Eye (tissue), 1 donor: ENCODE measurements at regions not wholly inside any gene's neighbourhood (a gene's known extent, or its start where the extent isn't known, plus 50 kb on each side); places are given as distances from the start of the nearest gene placed in this dataset.

ENCODE experiments used
- DNase-seq: peaks from one replicate; pipeline ENCODE4 v3.0.0-alpha.2; 2015

GRCh38 chr22:46067159-46068111 lies 82.9 kb upstream of the PPARA start:
- no peak for DNase-seq

- DNase-seq = no peak
Measured at GRCh38 chr22:46068181-46068592, 82.1 kb upstream of the PPARA start.

DNA sequence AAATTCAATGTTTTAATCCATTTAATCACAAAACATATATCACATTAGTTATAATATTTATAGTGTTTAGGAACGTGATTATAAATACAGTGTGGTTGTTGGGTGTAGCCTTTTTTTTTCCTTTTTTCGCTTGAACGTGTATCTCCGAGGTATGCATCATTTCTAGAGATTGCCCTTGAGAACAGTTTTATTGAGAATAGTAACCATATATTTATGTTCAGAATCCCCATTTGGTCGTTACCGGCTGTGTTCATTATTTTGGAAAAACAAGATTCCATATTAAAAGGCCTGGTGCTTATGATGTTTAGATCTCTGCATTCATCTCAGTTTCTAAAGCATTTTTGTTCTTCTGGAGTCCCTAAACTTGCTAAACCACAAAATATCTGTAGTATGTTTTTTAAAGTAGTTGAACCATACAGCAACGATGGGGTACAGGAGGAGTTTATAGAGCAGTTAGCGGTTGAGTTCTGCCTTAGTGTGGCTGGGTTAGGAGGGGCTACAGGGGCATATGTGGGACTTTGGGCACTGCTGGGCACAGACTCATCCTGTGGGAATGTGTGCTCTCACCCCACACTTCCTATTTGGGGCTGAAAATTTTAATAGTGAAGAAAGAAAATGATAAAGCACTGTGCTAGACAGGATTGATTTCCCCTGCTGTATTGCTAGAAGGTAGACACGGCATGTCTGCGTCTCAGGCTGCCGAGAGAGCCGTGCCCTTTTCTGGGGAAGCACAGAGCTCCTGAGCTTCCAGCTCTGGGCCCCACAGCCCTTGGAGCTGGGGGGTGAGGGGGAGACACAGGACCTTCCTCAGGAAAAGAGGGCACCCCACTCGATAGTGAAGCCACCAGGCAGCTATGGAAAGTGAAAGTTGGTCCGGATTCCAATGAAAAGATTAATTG lies 81.5 kb upstream of the PPARA start:
- DNase-seq = peak; percentile 28

DNA sequence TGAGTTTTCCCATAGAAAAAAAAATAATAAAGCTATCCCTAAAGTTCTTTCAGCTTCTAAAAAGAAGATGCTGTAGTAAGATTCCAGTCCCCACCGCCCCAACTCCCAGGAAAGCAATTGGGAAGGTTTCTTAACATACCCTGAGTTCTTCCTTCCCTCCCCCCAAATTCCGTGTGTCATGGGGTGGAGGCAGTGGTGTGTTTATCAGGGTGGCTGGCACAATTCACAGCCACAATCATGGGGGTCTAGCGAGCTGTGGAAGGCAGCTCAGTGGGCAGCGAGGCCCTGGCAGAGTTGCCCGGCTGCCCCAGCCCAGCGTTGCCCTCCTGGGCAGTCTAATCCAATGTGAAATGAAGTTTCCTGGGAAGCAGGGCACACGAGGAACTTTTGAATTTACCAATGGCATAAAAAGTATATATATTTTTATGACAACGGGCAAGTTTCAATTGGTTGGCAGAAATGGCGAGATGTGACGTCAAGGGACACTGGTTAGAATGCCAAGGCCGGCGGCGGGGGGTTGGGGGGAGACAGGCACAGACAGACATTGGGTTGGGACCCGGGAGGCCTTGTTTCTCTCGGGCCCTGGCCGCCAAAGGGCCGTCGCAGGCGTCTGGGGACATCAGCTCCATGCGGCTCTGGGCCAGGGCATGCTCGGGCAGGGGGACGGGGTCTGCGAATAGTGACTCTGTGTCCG lies 80.7 kb upstream of the PPARA start:
- DNase-seq = peak; percentile 47

GRCh38 chr22:46070215-46070802 lies 80.0 kb upstream of the PPARA start:
- peak; percentile 67 for DNase-seq

DNA sequence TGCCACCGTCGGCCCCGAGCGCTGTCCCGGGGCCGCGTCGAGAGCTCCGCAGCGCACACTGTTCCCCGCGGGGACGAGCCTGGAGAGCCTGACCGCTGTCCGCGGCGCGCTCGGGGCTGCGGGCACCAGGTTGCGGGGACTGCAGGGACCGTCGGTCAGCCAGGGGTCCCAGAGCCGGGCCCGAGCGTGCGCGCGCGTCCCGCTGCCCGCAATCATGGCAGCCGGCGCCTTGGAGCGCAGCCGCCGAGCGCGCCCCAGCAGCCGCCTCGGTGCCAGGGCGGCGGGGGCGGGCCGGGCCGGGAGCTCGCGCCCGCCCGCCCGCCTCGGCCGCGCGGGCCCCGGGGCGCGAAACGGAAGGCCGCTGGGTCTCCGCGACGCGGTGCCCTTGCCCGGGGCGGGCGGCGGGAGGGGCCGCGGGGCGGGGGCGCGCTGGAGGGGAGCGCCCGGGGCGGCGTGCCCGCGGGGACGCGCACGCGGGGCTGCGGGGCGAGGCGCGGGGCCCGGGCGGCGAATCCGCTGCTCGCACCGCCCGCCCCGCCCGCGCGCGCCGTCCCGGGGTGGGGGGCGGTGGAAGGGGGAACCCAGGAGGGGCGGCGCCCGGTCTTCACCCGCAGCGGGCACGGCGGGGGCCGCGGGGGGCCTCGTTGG lies 79.4 kb upstream of the PPARA start:
- no peak for DNase-seq

GRCh38 chr22:46071451-46072109 lies 78.7 kb upstream of the PPARA start:
- peak; percentile 87 for DNase-seq

- DNase-seq = peak; percentile 56
Measured at GRCh38 chr22:46072110-46072881, 78.0 kb upstream of the PPARA start.

- DNase-seq = no peak
Measured at GRCh38 chr22:46072981-46073682, 77.2 kb upstream of the PPARA start.

GRCh38 chr22:46073683-46074504 lies 76.4 kb upstream of the PPARA start:
- DNase-seq = no peak

DNA sequence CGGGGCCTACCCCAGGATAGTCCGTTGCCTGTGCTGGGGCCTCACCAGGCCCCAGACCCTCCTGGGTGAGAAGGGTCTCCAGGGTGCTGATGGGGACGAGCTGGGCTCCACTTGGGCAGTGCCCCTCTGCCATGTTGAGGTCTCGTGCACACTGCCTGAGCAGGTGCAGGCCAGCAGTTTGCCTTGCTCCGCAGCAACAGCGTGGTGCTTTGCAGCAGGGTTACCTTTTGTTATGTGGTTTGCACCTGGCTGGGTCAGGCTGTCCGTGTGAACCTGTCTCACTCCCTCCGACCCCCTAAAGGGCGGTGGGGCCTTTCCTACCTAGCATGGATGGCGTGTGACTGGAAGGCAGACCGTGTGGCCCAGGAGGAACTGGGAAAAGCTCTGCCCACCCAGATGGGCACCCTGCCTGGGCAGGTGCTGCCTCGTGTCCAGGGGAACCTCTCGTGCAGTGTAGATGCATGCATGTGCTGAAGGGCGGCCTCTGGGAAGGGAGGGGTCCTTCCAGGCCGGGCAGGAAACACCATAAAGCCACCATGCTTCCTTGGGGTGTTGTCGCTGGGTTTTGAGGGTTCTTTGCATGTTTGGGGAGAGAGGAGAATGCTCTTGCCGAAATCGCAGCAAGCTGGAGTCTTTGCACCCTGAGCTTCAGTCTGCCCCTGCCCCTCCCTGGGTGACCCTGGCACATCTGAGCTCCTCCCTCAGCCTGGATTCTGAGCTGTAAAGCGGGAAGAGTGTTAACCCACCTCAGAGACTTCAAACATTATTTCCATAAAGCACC lies 75.4 kb upstream of the PPARA start:
- no peak for DNase-seq

DNA sequence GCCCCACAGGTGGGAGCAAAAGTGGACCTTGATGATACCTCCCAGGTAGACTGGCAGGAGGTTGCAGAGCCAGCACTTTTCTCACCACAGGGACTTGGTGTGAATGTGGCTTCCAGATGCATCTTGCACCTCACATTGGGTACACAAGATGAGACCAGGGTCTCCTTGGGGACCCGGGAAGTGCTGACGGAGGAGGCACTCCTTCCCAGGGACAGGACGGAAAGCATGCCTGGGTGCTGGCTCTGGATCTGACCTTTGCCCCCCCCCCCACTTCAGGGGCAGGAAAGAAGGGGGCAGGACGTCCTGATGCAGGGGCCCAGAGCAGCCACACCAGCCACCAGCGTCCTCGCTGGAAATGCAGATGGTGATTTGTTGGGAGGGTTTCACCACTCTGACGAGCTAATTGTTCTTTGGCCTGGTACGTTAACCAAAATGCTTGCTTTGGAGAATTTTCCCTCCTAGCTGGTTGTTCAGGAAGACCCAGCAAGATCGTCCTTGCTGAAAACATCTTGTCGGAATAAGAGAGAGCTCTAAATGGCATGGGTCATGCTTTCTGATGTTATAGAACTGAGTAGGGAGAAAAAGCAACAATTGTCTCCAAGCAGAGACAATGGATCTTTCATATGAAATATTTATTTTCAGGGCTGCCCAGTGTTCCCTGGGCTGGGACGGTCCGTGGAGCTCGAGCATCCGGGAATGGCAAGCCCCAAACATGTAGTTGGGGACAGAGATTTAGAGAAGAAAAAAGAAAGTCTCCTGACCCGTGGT lies 74.4 kb upstream of the PPARA start:
- no peak for DNase-seq

- no peak for DNase-seq
Measured at GRCh38 chr22:46076651-46077339, 73.5 kb upstream of the PPARA start.

- no peak for DNase-seq
Measured at GRCh38 chr22:46077669-46078099, 72.6 kb upstream of the PPARA start.

DNA sequence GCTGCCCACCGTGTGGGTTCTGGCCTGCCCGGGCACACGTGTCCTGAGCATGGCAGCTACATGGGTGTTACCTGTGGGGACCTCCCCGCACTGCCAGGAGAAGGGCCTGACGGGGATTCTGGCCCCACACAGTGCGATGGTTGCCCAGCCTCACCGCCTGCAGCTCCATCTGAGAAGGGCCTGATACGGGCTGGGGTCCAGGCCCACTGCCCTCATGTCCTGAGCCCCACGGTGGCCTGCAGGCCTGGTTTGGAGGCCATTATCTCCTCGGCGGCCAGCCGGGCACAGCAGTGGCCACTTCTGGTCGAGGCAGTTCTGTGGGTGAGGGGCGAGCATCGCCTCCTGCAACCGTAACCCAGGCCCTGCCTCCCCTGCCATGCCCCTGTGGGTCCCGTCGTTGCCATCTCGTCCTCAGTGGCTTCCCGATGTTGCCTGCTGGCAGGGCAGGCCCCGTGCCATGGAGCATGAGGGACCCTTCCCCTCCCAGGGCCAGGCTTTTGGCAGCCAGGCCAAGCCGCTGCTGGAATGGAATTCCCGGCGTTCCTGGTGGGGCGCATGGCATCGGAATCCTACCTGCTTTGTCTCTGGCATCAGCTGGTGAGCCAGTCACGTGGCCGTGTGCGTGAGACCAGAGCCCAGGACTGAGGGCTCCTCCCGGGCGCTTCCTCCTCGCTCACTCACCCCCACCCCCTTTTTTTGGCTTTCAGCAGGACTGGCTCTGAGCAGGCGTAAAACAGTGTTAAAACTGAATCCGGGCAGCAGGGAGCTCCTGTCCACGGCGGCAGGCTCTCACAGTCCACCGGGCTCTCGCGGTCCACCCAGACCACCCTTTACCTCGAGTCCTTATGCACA lies 71.9 kb upstream of the PPARA start:
- no peak for DNase-seq
